HCT116 (cell line): ENCODE measurements at regions not wholly inside any gene's neighbourhood (a gene's known extent, or its start where the extent isn't known, plus 50 kb on each side); places are given as distances from the start of the nearest gene placed in this dataset.

ENCODE experiments used
- ATAC-seq: fragments of 200-7000 bp; cut with Tn5 transposase; 2 replicates; pipeline ENCODE4 v1.9.1; 2020; ENCODE audit warnings: mild to moderate bottlenecking, moderate library complexity
- BruUV-seq: library from RNA; stranded (reverse); fragments of 400-500 nt; replicated peaks from 2 replicates; lab custom pipeline; 2021; lab: Mats Ljungman, UMichigan
- CTCF ChIA-PET: fragments of 300-600 bp; sonication (Branson Sonifier 250); formaldehyde crosslinking; loops from one replicate; lab custom pipeline; 2021; ENCODE audit warnings: antibody characterized with exemption; lab: Charles Lee
- POLR2A ChIA-PET: fragments of 300-600, 350-600 bp; sonication (Branson Sonifier 250); formaldehyde crosslinking; loops from one replicate; lab custom pipeline; 2021; ENCODE audit warnings: antibody characterized with exemption; lab: Charles Lee
- RAD21 ChIA-PET, 2 experiments: fragments of 300-600 bp; sonication (Branson Sonifier 250); formaldehyde crosslinking; loops; one replicate each; lab custom pipeline; 2023; ENCODE audit warnings: low total read pairs in 2 of 2; ENCODE audit not compliant: uncharacterized antibody in 2 of 2, unreplicated experiment in 2 of 2, low non-redundant PET in 1 of 2; lab: Charles Lee
- DNase-seq: peaks from one replicate; pipeline ENCODE4 v3.0.0-alpha.2; 2010; ENCODE audit warnings: low read depth, low spot score
- H2AFZ ChIP-seq: fragments of 200-600 bp; shearing (Covaris generic), sonication (generic); 2 replicates; pipeline ENCODE4 v1.6.1; 2017; ENCODE audit warnings: low read depth, mixed run types, mixed read lengths, antibody characterized with exemption, low read length; ENCODE audit not compliant: poor library complexity, severe bottlenecking
- H3K27ac ChIP-seq: 2 replicates; pipeline ENCODE4 v1.5.1; 2012; ENCODE audit warnings: low read depth, low read length
- H3K27me3 ChIP-seq: fragments of 200-600 bp; sonication (generic); 2 replicates; pipeline ENCODE4 v1.6.1; 2016; ENCODE audit warnings: mixed run types, low read length, mixed read lengths; ENCODE audit not compliant: insufficient read depth
- H3K36me3 ChIP-seq, 2 experiments: fragments of 200-500 bp in 1 of 2; fragments of 200-600 bp in 1 of 2; sonication (Bioruptor generic) in 1 of 2; sonication (generic) in 1 of 2; 2 replicates each; pipeline versions ENCODE4 v1.5.1 to v1.6.1; 2014 to 2016; ENCODE audit warnings: low read length in 2 of 2, inconsistent platforms in 1 of 2, mixed read lengths in 1 of 2, mixed run types in 1 of 2; ENCODE audit not compliant: insufficient read depth in 2 of 2, control insufficient read depth in 1 of 2
- H3K4me1 ChIP-seq, 2 experiments: fragments of 200-600 bp in 1 of 2; sonication (generic) in 1 of 2; 2 replicates each; pipeline versions ENCODE4 v1.5.1 to v1.6.1; 2012 to 2017; ENCODE audit warnings: low read length in 2 of 2, inconsistent platforms in 1 of 2, mild to moderate bottlenecking in 1 of 2, mixed read lengths in 1 of 2, mixed run types in 1 of 2, moderate library complexity in 1 of 2; ENCODE audit not compliant: insufficient read depth in 2 of 2, control insufficient read depth in 1 of 2
- H3K4me2 ChIP-seq: fragments of 200-600 bp; sonication (generic); 2 replicates; pipeline ENCODE4 v1.6.1; 2017; ENCODE audit warnings: mixed run types, low read length, mixed read lengths
- H3K4me3 ChIP-seq, 2 experiments: fragments of 200-600 bp in 1 of 2; sonication (generic) in 1 of 2; replicated peaks in 1 of 2; 2 replicates each; pipeline ENCODE4 v1.5.1; 2011 to 2016; ENCODE audit warnings: low read length in 2 of 2, control low read depth in 1 of 2, low read depth in 1 of 2, mild to moderate bottlenecking in 1 of 2, mixed read lengths in 1 of 2, mixed run types in 1 of 2
- H3K79me2 ChIP-seq: fragments of 200-600 bp; sonication (generic); 2 replicates; pipeline ENCODE4 v1.6.1; 2017; ENCODE audit warnings: mild to moderate bottlenecking, mixed run types, low read length, moderate library complexity, mixed read lengths; ENCODE audit not compliant: insufficient read depth
- H3K9ac ChIP-seq: fragments of 200-600 bp; sonication (generic); 2 replicates; pipeline ENCODE4 v1.6.1; 2016; ENCODE audit warnings: low read length, mixed read lengths
- H3K9me2 ChIP-seq: fragments of 200-600 bp; sonication (generic), shearing (Covaris generic); 2 replicates; pipeline ENCODE4 v1.6.1; 2017; ENCODE audit warnings: mixed run types, mild to moderate bottlenecking, moderate library complexity; ENCODE audit not compliant: insufficient read depth
- H3K9me3 ChIP-seq, 2 experiments: fragments of 200-500 bp in 1 of 2; fragments of 200-600 bp in 1 of 2; sonication (Bioruptor generic) in 1 of 2; sonication (generic) in 1 of 2; 2 replicates each; pipeline ENCODE4 v1.6.1; 2014 to 2017; ENCODE audit warnings: low read length in 2 of 2, mixed read lengths in 2 of 2, inconsistent platforms in 1 of 2, low read depth in 1 of 2, mild to moderate bottlenecking in 1 of 2, mixed run types in 1 of 2, moderate library complexity in 1 of 2; ENCODE audit not compliant: control insufficient read depth in 1 of 2, insufficient read depth in 1 of 2
- H4K20me1 ChIP-seq: fragments of 200-600 bp; sonication (generic), shearing (Covaris generic); 2 replicates; pipeline ENCODE4 v1.6.1; 2017; ENCODE audit warnings: mixed run types, mild to moderate bottlenecking, moderate library complexity; ENCODE audit not compliant: insufficient read depth
- CBX3 ChIP-seq: IDR thresholded peaks from 2 replicates; pipeline ENCODE4 v1.6.1; 2012; ENCODE audit warnings: low read depth
- CEBPB ChIP-seq: IDR thresholded peaks from 2 replicates; pipeline ENCODE4 v1.6.1; 2012; ENCODE audit warnings: low read depth
- EGR1 ChIP-seq: IDR thresholded peaks from 2 replicates; pipeline ENCODE4 v1.6.1; 2012; ENCODE audit warnings: low read depth
- ELF1 ChIP-seq: IDR thresholded peaks from 2 replicates; pipeline ENCODE4 v1.6.1; 2012; ENCODE audit warnings: low read depth, borderline replicate concordance
- EZH2 ChIP-seq: fragments of 200-600 bp; sonication (generic); IDR thresholded peaks from 2 replicates; pipeline ENCODE4 v1.6.1; 2017; ENCODE audit warnings: antibody characterized with exemption, mixed run types
- EZH2phosphoT487 ChIP-seq: fragments of 200-600 bp; IDR thresholded peaks from 2 replicates; pipeline ENCODE4 v1.6.1; 2018; ENCODE audit warnings: antibody characterized with exemption, borderline replicate concordance
- FOSL1 ChIP-seq: IDR thresholded peaks from 2 replicates; pipeline ENCODE4 v1.6.1; 2012; ENCODE audit warnings: low read depth
- JUND ChIP-seq: IDR thresholded peaks from 2 replicates; pipeline ENCODE4 v1.6.1; 2012
- POLR2AphosphoS5 ChIP-seq: IDR thresholded peaks from 2 replicates; pipeline ENCODE4 v1.6.1; 2011; ENCODE audit warnings: mild to moderate bottlenecking, low read depth, low read length, moderate library complexity
- RAD21 ChIP-seq: IDR thresholded peaks from 2 replicates; pipeline ENCODE4 v1.6.1; 2012; ENCODE audit warnings: low read depth, mild to moderate bottlenecking
- SP1 ChIP-seq: IDR thresholded peaks from 2 replicates; pipeline ENCODE4 v1.6.1; 2012; ENCODE audit warnings: low read depth
- SRF ChIP-seq: IDR thresholded peaks from 2 replicates; pipeline ENCODE4 v1.6.1; 2012; ENCODE audit warnings: low read depth
- TCF7L2 ChIP-seq: IDR thresholded peaks from 2 replicates; pipeline ENCODE4 v1.7.0; 2011; ENCODE audit warnings: borderline replicate concordance, inconsistent platforms; ENCODE audit not compliant: insufficient read depth, insufficient read length; ENCODE audit errors: extremely low read depth
- ZFX ChIP-seq: fragments of 450-650 bp; IDR thresholded peaks from 2 replicates; pipeline ENCODE4 v1.6.1; 2017
- intact Hi-C: fragments of 100-400 bp; cut with micrococcal nuclease; formaldehyde crosslinking; loops from 2 replicates; pipeline ENCODE4 v1.10.0; 2022
- TF ChIP-seq, protein P1 (sequence below), 3 experiments: fragments of 200-600 bp in 1 of 3; sonication (generic) in 1 of 3; IDR thresholded peaks in 2 of 3; conservative IDR thresholded peaks in 1 of 3; 2 replicates each; pipeline ENCODE4 v1.5.1; 2012 to 2017; ENCODE audit warnings: low read depth in 2 of 3, low read length in 2 of 3, antibody characterized with exemption in 1 of 3, borderline replicate concordance in 1 of 3, control low read depth in 1 of 3, mild to moderate bottlenecking in 1 of 3, mixed read lengths in 1 of 3, mixed run types in 1 of 3, moderate library complexity in 1 of 3; ENCODE audit not compliant: insufficient read depth in 1 of 3
- TF ChIP-seq, protein P2 (sequence below): IDR thresholded peaks from 2 replicates; pipeline ENCODE4 v1.6.1; 2012; ENCODE audit warnings: low read depth
- TF ChIP-seq, protein P3 (sequence below): IDR thresholded peaks from 2 replicates; pipeline ENCODE4 v1.6.1; 2012
- TF ChIP-seq, protein P4 (sequence below): IDR thresholded peaks from 2 replicates; pipeline ENCODE4 v1.6.1; 2012

DNA sequence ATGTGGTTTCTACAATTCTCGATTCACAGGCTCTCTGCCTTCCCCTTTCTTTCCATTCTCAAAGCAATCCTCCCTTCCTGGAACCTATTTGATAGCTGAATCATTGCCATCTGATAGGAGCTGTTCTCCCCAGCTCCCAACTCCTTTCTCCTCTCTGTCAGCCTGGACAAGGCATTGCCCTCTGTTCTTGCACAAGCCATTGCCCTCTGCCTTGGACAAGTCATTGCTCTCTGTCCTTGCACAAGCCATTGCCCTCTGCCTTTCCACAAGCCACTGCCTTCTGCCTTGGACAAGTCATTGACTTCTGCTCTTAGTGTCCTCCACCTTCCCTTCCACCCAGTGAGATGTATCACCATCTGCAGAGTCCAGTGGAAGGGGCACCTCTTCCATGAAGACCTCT lies 256.1 kb upstream of the STS start:
- Histone ChIP-seq H3K4me2 (no peak overlapping the region), H4K20me1 (no peaks in the 10 kb centered on the region)
- no peak for TF ChIP-seq SRF
- TF ChIP-seq, protein P1, sequence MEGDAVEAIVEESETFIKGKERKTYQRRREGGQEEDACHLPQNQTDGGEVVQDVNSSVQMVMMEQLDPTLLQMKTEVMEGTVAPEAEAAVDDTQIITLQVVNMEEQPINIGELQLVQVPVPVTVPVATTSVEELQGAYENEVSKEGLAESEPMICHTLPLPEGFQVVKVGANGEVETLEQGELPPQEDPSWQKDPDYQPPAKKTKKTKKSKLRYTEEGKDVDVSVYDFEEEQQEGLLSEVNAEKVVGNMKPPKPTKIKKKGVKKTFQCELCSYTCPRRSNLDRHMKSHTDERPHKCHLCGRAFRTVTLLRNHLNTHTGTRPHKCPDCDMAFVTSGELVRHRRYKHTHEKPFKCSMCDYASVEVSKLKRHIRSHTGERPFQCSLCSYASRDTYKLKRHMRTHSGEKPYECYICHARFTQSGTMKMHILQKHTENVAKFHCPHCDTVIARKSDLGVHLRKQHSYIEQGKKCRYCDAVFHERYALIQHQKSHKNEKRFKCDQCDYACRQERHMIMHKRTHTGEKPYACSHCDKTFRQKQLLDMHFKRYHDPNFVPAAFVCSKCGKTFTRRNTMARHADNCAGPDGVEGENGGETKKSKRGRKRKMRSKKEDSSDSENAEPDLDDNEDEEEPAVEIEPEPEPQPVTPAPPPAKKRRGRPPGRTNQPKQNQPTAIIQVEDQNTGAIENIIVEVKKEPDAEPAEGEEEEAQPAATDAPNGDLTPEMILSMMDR (IDR thresholded peaks at IDR 0.05 in 2 of 3, conservative IDR thresholded peaks at IDR 0.05 in 1 of 3; ENCODE audit: borderline replicate concordance in 1 of 3, insufficient read depth in 1 of 3, low read depth in 2 of 3, low read length in 2 of 3): no peak
- TF ChIP-seq EGR1: no peak
- TF ChIP-seq ELF1: no peak
- TF ChIP-seq ZFX: no peak
- TF ChIP-seq EZH2: no peak
- no peak for TF ChIP-seq RAD21
- TF ChIP-seq EZH2phosphoT487: no peak
- TF ChIP-seq, protein P2, sequence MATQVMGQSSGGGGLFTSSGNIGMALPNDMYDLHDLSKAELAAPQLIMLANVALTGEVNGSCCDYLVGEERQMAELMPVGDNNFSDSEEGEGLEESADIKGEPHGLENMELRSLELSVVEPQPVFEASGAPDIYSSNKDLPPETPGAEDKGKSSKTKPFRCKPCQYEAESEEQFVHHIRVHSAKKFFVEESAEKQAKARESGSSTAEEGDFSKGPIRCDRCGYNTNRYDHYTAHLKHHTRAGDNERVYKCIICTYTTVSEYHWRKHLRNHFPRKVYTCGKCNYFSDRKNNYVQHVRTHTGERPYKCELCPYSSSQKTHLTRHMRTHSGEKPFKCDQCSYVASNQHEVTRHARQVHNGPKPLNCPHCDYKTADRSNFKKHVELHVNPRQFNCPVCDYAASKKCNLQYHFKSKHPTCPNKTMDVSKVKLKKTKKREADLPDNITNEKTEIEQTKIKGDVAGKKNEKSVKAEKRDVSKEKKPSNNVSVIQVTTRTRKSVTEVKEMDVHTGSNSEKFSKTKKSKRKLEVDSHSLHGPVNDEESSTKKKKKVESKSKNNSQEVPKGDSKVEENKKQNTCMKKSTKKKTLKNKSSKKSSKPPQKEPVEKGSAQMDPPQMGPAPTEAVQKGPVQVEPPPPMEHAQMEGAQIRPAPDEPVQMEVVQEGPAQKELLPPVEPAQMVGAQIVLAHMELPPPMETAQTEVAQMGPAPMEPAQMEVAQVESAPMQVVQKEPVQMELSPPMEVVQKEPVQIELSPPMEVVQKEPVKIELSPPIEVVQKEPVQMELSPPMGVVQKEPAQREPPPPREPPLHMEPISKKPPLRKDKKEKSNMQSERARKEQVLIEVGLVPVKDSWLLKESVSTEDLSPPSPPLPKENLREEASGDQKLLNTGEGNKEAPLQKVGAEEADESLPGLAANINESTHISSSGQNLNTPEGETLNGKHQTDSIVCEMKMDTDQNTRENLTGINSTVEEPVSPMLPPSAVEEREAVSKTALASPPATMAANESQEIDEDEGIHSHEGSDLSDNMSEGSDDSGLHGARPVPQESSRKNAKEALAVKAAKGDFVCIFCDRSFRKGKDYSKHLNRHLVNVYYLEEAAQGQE: no peak
- TF ChIP-seq CBX3: no peak
- no peak for TF ChIP-seq FOSL1
- TF ChIP-seq POLR2AphosphoS5: no peak
- TF ChIP-seq, protein P3, sequence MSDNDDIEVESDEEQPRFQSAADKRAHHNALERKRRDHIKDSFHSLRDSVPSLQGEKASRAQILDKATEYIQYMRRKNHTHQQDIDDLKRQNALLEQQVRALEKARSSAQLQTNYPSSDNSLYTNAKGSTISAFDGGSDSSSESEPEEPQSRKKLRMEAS: no peak
- TF ChIP-seq TCF7L2: no peak
- TF ChIP-seq, protein P4, sequence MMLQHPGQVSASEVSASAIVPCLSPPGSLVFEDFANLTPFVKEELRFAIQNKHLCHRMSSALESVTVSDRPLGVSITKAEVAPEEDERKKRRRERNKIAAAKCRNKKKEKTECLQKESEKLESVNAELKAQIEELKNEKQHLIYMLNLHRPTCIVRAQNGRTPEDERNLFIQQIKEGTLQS: no peak
- no peak for TF ChIP-seq JUND
- no peak for TF ChIP-seq CEBPB
- TF ChIP-seq SP1: no peak
- TF ChIP-seq, all 23 proteins: peak for 0
- Histone ChIP-seq H3K27ac (no peak overlapping the region), H3K9me2 (no peaks in the 10 kb centered on the region), H2AFZ (no peak overlapping the region), H3K79me2 (no peaks in the 10 kb centered on the region), H3K9me3 (no peaks in the 10 kb centered on the region), H3K4me3 (no peak overlapping the region), H3K9ac (no peak overlapping the region), H3K36me3 (no peaks in the 10 kb centered on the region), H3K27me3 (no peaks in the 10 kb centered on the region), H3K4me1 (no peaks in the 10 kb centered on the region)
- ChIA-PET RAD21 (no interaction called here), POLR2A (no interaction called here), CTCF (no interaction called here)
- no peak for DNase-seq
- no peak for ATAC-seq
- no TSS peak for BruUV-seq
- intact Hi-C loops: no loop called here
